ENCODE measurements at regions not wholly inside any gene's neighbourhood (a gene's known extent, or its start where the extent isn't known, plus 50 kb on each side); places are given as distances from the start of the nearest gene placed in this dataset.

DNA sequence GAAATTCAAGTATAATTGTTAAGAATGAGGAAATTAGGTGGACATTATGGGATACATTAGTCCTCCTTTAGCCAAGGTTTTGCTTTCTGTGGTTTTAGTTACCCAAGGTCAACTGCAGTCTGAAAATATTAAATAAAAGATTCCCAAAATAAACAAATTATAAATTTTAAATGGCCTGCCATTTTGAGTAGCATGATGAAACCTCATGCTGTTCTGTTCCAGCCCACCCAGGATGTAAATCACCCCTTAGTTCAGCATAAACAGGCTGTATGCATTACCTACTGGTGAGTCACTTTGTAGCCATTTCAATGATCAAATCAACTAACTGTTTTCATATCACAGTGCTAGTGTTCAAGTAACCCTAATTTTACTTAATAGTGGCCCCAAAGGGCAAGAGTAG lies 132.5 kb upstream of the LYPLAL1 start (continued):
- no peak for TF ChIP-seq SIN3A (conservative IDR thresholded peaks at IDR 0.05 in 1 of 2, IDR thresholded peaks at IDR 0.05 in 1 of 2; ENCODE audit: low read depth in 1 of 2, low read length in 2 of 2)
